ENCODE measurements at regions not wholly inside any gene's neighbourhood (a gene's known extent, or its start where the extent isn't known, plus 50 kb on each side); places are given as distances from the start of the nearest gene placed in this dataset.

DNA sequence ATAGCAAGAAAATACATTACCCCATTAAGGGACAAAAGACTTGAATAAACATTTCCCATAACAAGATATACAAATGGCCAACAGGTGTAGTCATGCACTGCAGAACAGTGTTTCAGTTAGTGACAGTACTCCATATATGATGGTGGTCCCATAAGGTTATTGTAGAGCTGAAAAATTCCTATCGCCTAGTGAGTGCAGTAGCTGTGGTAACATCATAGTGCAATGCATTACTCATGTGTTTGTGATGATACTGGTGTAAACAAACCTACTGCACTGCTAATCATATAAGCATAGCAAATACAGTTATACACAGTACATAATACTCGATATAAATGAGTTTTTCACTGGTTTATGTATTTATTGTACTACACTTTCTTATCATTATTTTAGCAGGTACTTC lies 168.7 kb downstream of the C12orf75 start:
- TF ChIP-seq EZH2phosphoT487 (conservative IDR thresholded peaks at IDR 0.05; ENCODE audit: low read length) = no peak
- TF ChIP-seq, protein P1, sequence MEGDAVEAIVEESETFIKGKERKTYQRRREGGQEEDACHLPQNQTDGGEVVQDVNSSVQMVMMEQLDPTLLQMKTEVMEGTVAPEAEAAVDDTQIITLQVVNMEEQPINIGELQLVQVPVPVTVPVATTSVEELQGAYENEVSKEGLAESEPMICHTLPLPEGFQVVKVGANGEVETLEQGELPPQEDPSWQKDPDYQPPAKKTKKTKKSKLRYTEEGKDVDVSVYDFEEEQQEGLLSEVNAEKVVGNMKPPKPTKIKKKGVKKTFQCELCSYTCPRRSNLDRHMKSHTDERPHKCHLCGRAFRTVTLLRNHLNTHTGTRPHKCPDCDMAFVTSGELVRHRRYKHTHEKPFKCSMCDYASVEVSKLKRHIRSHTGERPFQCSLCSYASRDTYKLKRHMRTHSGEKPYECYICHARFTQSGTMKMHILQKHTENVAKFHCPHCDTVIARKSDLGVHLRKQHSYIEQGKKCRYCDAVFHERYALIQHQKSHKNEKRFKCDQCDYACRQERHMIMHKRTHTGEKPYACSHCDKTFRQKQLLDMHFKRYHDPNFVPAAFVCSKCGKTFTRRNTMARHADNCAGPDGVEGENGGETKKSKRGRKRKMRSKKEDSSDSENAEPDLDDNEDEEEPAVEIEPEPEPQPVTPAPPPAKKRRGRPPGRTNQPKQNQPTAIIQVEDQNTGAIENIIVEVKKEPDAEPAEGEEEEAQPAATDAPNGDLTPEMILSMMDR (IDR thresholded peaks at IDR 0.05; ENCODE audit: insufficient read depth, low read length, poor library complexity, severe bottlenecking) = no peak
